ENCODE measurements at regions not wholly inside any gene's neighbourhood (a gene's known extent, or its start where the extent isn't known, plus 50 kb on each side); places are given as distances from the start of the nearest gene placed in this dataset.

DNA sequence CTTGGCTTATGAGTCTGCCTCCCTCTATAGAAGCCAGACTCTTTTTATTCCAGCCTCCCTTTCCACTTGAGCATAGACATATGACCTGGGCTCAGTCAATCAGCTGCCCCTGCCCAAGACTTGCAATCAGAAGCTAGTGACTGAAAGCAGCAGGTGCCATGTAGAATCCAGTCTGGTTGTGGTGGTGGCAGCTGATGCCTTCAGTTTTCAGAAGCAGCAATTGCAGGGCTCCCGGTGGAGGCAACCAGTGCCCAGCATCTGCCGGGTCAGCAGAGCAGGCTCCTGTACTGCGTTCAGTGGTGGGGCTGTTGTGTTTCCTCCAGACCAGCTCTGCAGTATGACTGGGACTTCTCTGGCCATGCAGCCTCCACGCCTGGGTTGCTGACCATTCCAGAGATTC is 53.9 kb upstream of the PALM2AKAP2 start:
- CTCF ChIA-PET = no interaction called here
- Histone ChIP-seq H3K79me2 (ENCODE audit: insufficient read depth, low read length) (no peaks in the 10 kb centered on the region), H3K4me1 (ENCODE audit: control insufficient read depth in 1 of 2, insufficient read depth in 2 of 2, low read length in 2 of 2) (no peaks in the 10 kb centered on the region), H3K4me2 (ENCODE audit: low read length) (no peak overlapping the region), H3K36me3 (ENCODE audit: control insufficient read depth in 1 of 2, insufficient read depth in 2 of 2, low read length in 2 of 2) (no peaks in the 10 kb centered on the region), H3K27ac (ENCODE audit: low read depth, low read length) (no peak overlapping the region), H3K9ac (ENCODE audit: low read length) (no peak overlapping the region), H3K9me2 (ENCODE audit: insufficient read depth) (no peaks in the 10 kb centered on the region), H4K20me1 (ENCODE audit: insufficient read depth) (no peaks in the 10 kb centered on the region), H3K27me3 (ENCODE audit: insufficient read depth, low read length) (peaks cover 76% of the 10 kb centered on the region), H3K4me3 (replicated peaks in 1 of 2; ENCODE audit: low read depth in 1 of 2, low read length in 2 of 2) (no peak overlapping the region), H3K9me3 (ENCODE audit: control insufficient read depth in 1 of 2, insufficient read depth in 1 of 2, low read depth in 1 of 2, low read length in 2 of 2) (no peaks in the 10 kb centered on the region), H2AFZ (ENCODE audit: low read depth, low read length, poor library complexity, severe bottlenecking) (no peak overlapping the region)
- no TSS peak for BruUV-seq (replicated peaks)
- DNase-seq (ENCODE audit: low read depth, low spot score) (no peak), ATAC-seq (no peak)
- POLR2A ChIA-PET = no interaction called here
- no peak for TF ChIP-seq SP1 (IDR thresholded peaks at IDR 0.05; ENCODE audit: low read depth)
- no peak for TF ChIP-seq TCF7L2 (IDR thresholded peaks at IDR 0.05; ENCODE audit: borderline replicate concordance, extremely low read depth, insufficient read depth, insufficient read length)
- no peak for TF ChIP-seq ELF1 (IDR thresholded peaks at IDR 0.05; ENCODE audit: borderline replicate concordance, low read depth)
- no peak for TF ChIP-seq ZNF274 (IDR thresholded peaks at IDR 0.05; ENCODE audit: low read depth, low read length)
- no peak for TF ChIP-seq POLR2A (IDR thresholded peaks at IDR 0.05; ENCODE audit: borderline replicate concordance, extremely low read depth, insufficient read depth, insufficient read length)
- no peak for TF ChIP-seq ZFX (IDR thresholded peaks at IDR 0.05)
- intact Hi-C loops (cut with micrococcal nuclease) = no loop called here
- RAD21 ChIA-PET (ENCODE audit: low non-redundant PET in 1 of 2, low total read pairs in 2 of 2, uncharacterized antibody in 2 of 2, unreplicated experiment in 2 of 2) = no interaction called here

DNA sequence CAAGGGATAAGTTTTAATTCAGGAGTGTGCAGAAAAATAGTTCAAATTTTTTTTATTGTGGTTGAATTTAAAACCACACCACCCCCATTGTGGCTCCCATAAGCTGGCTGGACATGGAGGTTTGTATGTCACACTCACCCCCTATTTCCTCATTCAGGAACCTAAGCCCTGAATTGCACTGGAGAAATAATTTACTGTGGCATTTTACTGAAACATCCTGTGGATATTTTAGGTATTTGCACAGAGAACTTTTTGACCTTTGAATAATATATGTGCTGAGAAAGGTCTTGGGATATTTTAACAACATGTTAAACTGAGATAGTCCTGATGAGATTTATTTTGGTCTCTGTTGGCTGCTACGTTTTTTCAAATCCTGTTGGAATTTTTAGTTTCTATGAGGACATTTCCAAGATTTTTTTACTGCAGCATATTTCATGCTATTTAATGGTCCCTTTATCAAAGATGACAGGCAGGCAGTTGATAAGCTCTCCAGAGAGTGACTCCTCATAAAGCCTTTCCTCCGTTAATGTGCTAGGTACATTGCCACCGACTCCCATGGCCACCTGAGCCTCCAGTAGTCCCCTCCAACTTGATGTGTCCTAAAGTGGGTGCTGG is 51.2 kb upstream of the PALM2AKAP2 start:
- H3K4me3 ChIP-seq (replicated peaks in 1 of 2; ENCODE audit: low read depth in 1 of 2, low read length in 2 of 2) = no peak overlapping the region
- DNase-seq (ENCODE audit: low read depth, low spot score) (no peak), ATAC-seq (no peak)
- no peaks in the 10 kb centered on the region for H3K9me2 ChIP-seq (ENCODE audit: insufficient read depth)
- RAD21 ChIA-PET (ENCODE audit: low non-redundant PET in 1 of 2, low total read pairs in 2 of 2, uncharacterized antibody in 2 of 2, unreplicated experiment in 2 of 2) = no interaction called here
- no peak overlapping the region for H3K4me2 ChIP-seq (ENCODE audit: low read length)
- no peaks in the 10 kb centered on the region for H4K20me1 ChIP-seq (ENCODE audit: insufficient read depth)
- peaks cover 86% of the 10 kb centered on the region for H3K27me3 ChIP-seq (ENCODE audit: insufficient read depth, low read length)
- CTCF ChIA-PET = no interaction called here
- no peaks in the 10 kb centered on the region for H3K9me3 ChIP-seq (ENCODE audit: control insufficient read depth in 1 of 2, insufficient read depth in 1 of 2, low read depth in 1 of 2, low read length in 2 of 2)
- no peaks in the 10 kb centered on the region for H3K79me2 ChIP-seq (ENCODE audit: insufficient read depth, low read length)
- POLR2A ChIA-PET = no interaction called here
- H3K36me3 ChIP-seq (ENCODE audit: control insufficient read depth in 1 of 2, insufficient read depth in 2 of 2, low read length in 2 of 2) = no peaks in the 10 kb centered on the region
- no peaks in the 10 kb centered on the region for H3K4me1 ChIP-seq (ENCODE audit: control insufficient read depth in 1 of 2, insufficient read depth in 2 of 2, low read length in 2 of 2)
- BruUV-seq (replicated peaks) = no TSS peak
- intact Hi-C loops (cut with micrococcal nuclease) = no loop called here
- no peak overlapping the region for H3K9ac ChIP-seq (ENCODE audit: low read length)
- H3K27ac ChIP-seq (ENCODE audit: low read depth, low read length) = no peak overlapping the region
- no peak overlapping the region for H2AFZ ChIP-seq (ENCODE audit: low read depth, low read length, poor library complexity, severe bottlenecking)
- TF ChIP-seq FOSL1 (IDR thresholded peaks at IDR 0.05; ENCODE audit: low read depth) = no peak
- TF ChIP-seq RAD21 (IDR thresholded peaks at IDR 0.05; ENCODE audit: low read depth) = no peak
- TF ChIP-seq EZH2phosphoT487 (IDR thresholded peaks at IDR 0.05; ENCODE audit: borderline replicate concordance) = no peak
- TF ChIP-seq EZH2 (IDR thresholded peaks at IDR 0.05) = no peak
- TF ChIP-seq CBX3 (IDR thresholded peaks at IDR 0.05; ENCODE audit: low read depth) = no peak
- no peak for TF ChIP-seq POLR2AphosphoS5 (IDR thresholded peaks at IDR 0.05; ENCODE audit: low read depth, low read length)
- TF ChIP-seq YY1 (IDR thresholded peaks at IDR 0.05; ENCODE audit: extremely low read depth, insufficient replicate concordance, low read depth, low read length) = no peak
- TF ChIP-seq SP1 (IDR thresholded peaks at IDR 0.05; ENCODE audit: low read depth) = no peak
- no peak for TF ChIP-seq SIN3A (IDR thresholded peaks at IDR 0.05; ENCODE audit: low read depth)
- TF ChIP-seq ELF1 (IDR thresholded peaks at IDR 0.05; ENCODE audit: borderline replicate concordance, low read depth) = no peak
- TF ChIP-seq, protein P1, sequence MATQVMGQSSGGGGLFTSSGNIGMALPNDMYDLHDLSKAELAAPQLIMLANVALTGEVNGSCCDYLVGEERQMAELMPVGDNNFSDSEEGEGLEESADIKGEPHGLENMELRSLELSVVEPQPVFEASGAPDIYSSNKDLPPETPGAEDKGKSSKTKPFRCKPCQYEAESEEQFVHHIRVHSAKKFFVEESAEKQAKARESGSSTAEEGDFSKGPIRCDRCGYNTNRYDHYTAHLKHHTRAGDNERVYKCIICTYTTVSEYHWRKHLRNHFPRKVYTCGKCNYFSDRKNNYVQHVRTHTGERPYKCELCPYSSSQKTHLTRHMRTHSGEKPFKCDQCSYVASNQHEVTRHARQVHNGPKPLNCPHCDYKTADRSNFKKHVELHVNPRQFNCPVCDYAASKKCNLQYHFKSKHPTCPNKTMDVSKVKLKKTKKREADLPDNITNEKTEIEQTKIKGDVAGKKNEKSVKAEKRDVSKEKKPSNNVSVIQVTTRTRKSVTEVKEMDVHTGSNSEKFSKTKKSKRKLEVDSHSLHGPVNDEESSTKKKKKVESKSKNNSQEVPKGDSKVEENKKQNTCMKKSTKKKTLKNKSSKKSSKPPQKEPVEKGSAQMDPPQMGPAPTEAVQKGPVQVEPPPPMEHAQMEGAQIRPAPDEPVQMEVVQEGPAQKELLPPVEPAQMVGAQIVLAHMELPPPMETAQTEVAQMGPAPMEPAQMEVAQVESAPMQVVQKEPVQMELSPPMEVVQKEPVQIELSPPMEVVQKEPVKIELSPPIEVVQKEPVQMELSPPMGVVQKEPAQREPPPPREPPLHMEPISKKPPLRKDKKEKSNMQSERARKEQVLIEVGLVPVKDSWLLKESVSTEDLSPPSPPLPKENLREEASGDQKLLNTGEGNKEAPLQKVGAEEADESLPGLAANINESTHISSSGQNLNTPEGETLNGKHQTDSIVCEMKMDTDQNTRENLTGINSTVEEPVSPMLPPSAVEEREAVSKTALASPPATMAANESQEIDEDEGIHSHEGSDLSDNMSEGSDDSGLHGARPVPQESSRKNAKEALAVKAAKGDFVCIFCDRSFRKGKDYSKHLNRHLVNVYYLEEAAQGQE (IDR thresholded peaks at IDR 0.05; ENCODE audit: low read depth) = no peak
- no peak for TF ChIP-seq ZFX (IDR thresholded peaks at IDR 0.05)
- TF ChIP-seq, protein P2, sequence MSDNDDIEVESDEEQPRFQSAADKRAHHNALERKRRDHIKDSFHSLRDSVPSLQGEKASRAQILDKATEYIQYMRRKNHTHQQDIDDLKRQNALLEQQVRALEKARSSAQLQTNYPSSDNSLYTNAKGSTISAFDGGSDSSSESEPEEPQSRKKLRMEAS (IDR thresholded peaks at IDR 0.05) = no peak
- TF ChIP-seq SRF (IDR thresholded peaks at IDR 0.05; ENCODE audit: low read depth) = no peak

Measured in HCT116 (cell line).